Fibroblast of lung (primary cell): ENCODE measurements at regions not wholly inside any gene's neighbourhood (a gene's known extent, or its start where the extent isn't known, plus 50 kb on each side); places are given as distances from the start of the nearest gene placed in this dataset.

Experiments
- DNase-seq, 2 donors: peaks; one replicate each; pipeline versions ENCODE4 v3.0.0 to v3.0.0-alpha.2; 2010; ENCODE audit warnings: low read depth in 2 of 2
- H2AFZ ChIP-seq: 2 replicates; pipeline ENCODE4 v1.5.1; 2012; ENCODE audit warnings: low read length, control low read depth, inconsistent platforms
- H3K27ac ChIP-seq: 2 replicates; pipeline ENCODE4 v1.5.1; 2011; ENCODE audit warnings: low read length, control low read depth; ENCODE audit not compliant: insufficient read depth
- H3K27me3 ChIP-seq: 2 replicates; pipeline ENCODE4 v1.5.1; 2011; ENCODE audit warnings: mild to moderate bottlenecking, low read length; ENCODE audit not compliant: control insufficient read depth, insufficient read depth
- H3K36me3 ChIP-seq: 2 replicates; pipeline ENCODE4 v1.5.1; 2011; ENCODE audit warnings: low read length; ENCODE audit not compliant: control insufficient read depth, insufficient read depth
- H3K4me1 ChIP-seq: 2 replicates; pipeline ENCODE4 v1.5.1; 2011; ENCODE audit warnings: low read length; ENCODE audit not compliant: control insufficient read depth, insufficient read depth; ENCODE audit errors: extremely low read depth
- H3K4me2 ChIP-seq: 2 replicates; pipeline ENCODE4 v1.5.1; 2011; ENCODE audit warnings: low read length, control low read depth; ENCODE audit not compliant: insufficient read depth; ENCODE audit errors: extremely low read depth
- H3K4me3 ChIP-seq, 4 experiments: fragments of 200-600 bp in 1 of 4; sonication (generic) in 1 of 4; replicated peaks in 1 of 4; 2 replicates each; pipeline ENCODE4 v1.5.1; 2011 to 2016; ENCODE audit warnings: low read length in 4 of 4, low read depth in 3 of 4, mild to moderate bottlenecking in 3 of 4, control low read depth in 2 of 4, inconsistent platforms in 1 of 4, mixed read lengths in 1 of 4; ENCODE audit not compliant: insufficient read depth in 1 of 4; ENCODE audit errors: control extremely low read depth in 1 of 4
- H3K79me2 ChIP-seq: 2 replicates; pipeline ENCODE4 v1.5.1; 2012; ENCODE audit warnings: mild to moderate bottlenecking, low read length, inconsistent platforms; ENCODE audit not compliant: control insufficient read depth, insufficient read depth
- H3K9ac ChIP-seq: 2 replicates; pipeline ENCODE4 v1.5.1; 2011; ENCODE audit warnings: mild to moderate bottlenecking, low read length, control low read depth; ENCODE audit not compliant: insufficient read depth
- H3K9me3 ChIP-seq: 2 replicates; pipeline ENCODE4 v1.5.1; 2012; ENCODE audit warnings: low read depth, low read length; ENCODE audit not compliant: control insufficient read depth, insufficient read depth
- H4K20me1 ChIP-seq: 2 replicates; pipeline ENCODE4 v1.5.1; 2011; ENCODE audit warnings: low read length; ENCODE audit not compliant: control insufficient read depth, insufficient read depth; ENCODE audit errors: extremely low read depth
- CTCF ChIP-seq, 2 donors: IDR thresholded peaks in 1 of 2; conservative IDR thresholded peaks in 1 of 2; 1 replicate in 1 of 2; 2 replicates in 1 of 2; pipeline ENCODE4 v1.5.1; 2011 to 2012; ENCODE audit warnings: low read length in 2 of 2, control low read depth in 1 of 2, inconsistent platforms in 1 of 2, low read depth in 1 of 2, mild to moderate bottlenecking in 1 of 2
- EZH2 ChIP-seq: IDR thresholded peaks from 2 replicates; pipeline ENCODE4 v1.5.1; 2012; ENCODE audit warnings: low read length, control low read depth, mild to moderate bottlenecking; ENCODE audit errors: missing control alignments

GRCh38 chr2:216296856-216297255 is 75.4 kb downstream of the MARCHF4 start:
- Histone ChIP-seq H3K79me2 (no peaks in the 10 kb centered on the region), H3K4me1 (peaks cover 9% of the 10 kb centered on the region), H3K27ac (no peak overlapping the region), H4K20me1 (no peaks in the 10 kb centered on the region), H3K36me3 (no peaks in the 10 kb centered on the region), H3K4me3 (no peak overlapping the region), H3K27me3 (no peaks in the 10 kb centered on the region), H3K9me3 (no peaks in the 10 kb centered on the region), H3K4me2 (no peak overlapping the region), H3K9ac (no peak overlapping the region), H2AFZ (no peak overlapping the region)
- no peak for DNase-seq
- no peak for TF ChIP-seq EZH2
- no peak for TF ChIP-seq CTCF (conservative IDR thresholded peaks at IDR 0.05 in 1 of 2, IDR thresholded peaks at IDR 0.05 in 1 of 2; ENCODE audit: low read depth in 1 of 2, low read length in 2 of 2)

- no peak for DNase-seq
- H3K4me2 ChIP-seq = no peak overlapping the region
- no peaks in the 10 kb centered on the region for H4K20me1 ChIP-seq
- no peaks in the 10 kb centered on the region for H3K9me3 ChIP-seq
- no peak overlapping the region for H2AFZ ChIP-seq
- H3K4me3 ChIP-seq = no peak overlapping the region
- peaks cover 9% of the 10 kb centered on the region for H3K4me1 ChIP-seq
- TF ChIP-seq EZH2 = no peak
- no peak for TF ChIP-seq CTCF (conservative IDR thresholded peaks at IDR 0.05 in 1 of 2, IDR thresholded peaks at IDR 0.05 in 1 of 2; ENCODE audit: low read depth in 1 of 2, low read length in 2 of 2)
- no peaks in the 10 kb centered on the region for H3K27me3 ChIP-seq
- H3K79me2 ChIP-seq = no peaks in the 10 kb centered on the region
- H3K36me3 ChIP-seq = no peaks in the 10 kb centered on the region
- H3K9ac ChIP-seq = no peak overlapping the region
- H3K27ac ChIP-seq = no peak overlapping the region
Observed at GRCh38 chr2:216294305-216294704, 78.0 kb downstream of the MARCHF4 start.

GRCh38 chr2:216293883-216294282 is 78.4 kb downstream of the MARCHF4 start:
- no peak for DNase-seq

More at GRCh38 chr2:216293883-216294282, 78.4 kb downstream of the MARCHF4 start:
- H3K4me2 ChIP-seq = no peak overlapping the region
- H3K4me1 ChIP-seq = peaks cover 6% of the 10 kb centered on the region
- no peaks in the 10 kb centered on the region for H3K36me3 ChIP-seq
- H3K79me2 ChIP-seq = no peaks in the 10 kb centered on the region
- no peak overlapping the region for H3K27ac ChIP-seq
- no peaks in the 10 kb centered on the region for H3K9me3 ChIP-seq
- H4K20me1 ChIP-seq = no peaks in the 10 kb centered on the region
- H3K4me3 ChIP-seq = no peak overlapping the region
- no peak overlapping the region for H3K9ac ChIP-seq
- no peak overlapping the region for H2AFZ ChIP-seq
- TF ChIP-seq EZH2 = no peak
- TF ChIP-seq CTCF (conservative IDR thresholded peaks at IDR 0.05 in 1 of 2, IDR thresholded peaks at IDR 0.05 in 1 of 2; ENCODE audit: low read depth in 1 of 2, low read length in 2 of 2) = no peak
- no peaks in the 10 kb centered on the region for H3K27me3 ChIP-seq
